OCI-M1 (cell line): ENCODE measurements at regions not wholly inside any gene's neighbourhood (a gene's known extent, or its start where the extent isn't known, plus 50 kb on each side); places are given as distances from the start of the nearest gene placed in this dataset.

Source experiments
- DNase-seq: peaks from one replicate; lab custom pipeline; 2025; lab: John Stamatoyannopoulos, UW

- DNase-seq: no peak
Observed at GRCh38 chr2:226680719-226681118, 118.9 kb downstream of the IRS1 start.

GRCh38 chr2:226679389-226680065 is 120.1 kb downstream of the IRS1 start:
- DNase-seq: peak; percentile 11

- DNase-seq: no peak
Observed at GRCh38 chr2:226678422-226678821, 121.2 kb downstream of the IRS1 start.

- no peak for DNase-seq
Observed at GRCh38 chr2:226677080-226677479, 122.5 kb downstream of the IRS1 start.

GRCh38 chr2:226676618-226677017 is 123.0 kb downstream of the IRS1 start:
- DNase-seq: no peak

- no peak for DNase-seq
Observed at GRCh38 chr2:226674123-226674522, 125.5 kb downstream of the IRS1 start.

GRCh38 chr2:226673314-226673723 is 126.3 kb downstream of the IRS1 start:
- peak; percentile 61 for DNase-seq

GRCh38 chr2:226671141-226671676 is 128.4 kb downstream of the IRS1 start:
- DNase-seq: no peak

GRCh38 chr2:226669905-226670304 is 129.7 kb downstream of the IRS1 start:
- peak; percentile 59 for DNase-seq

GRCh38 chr2:226669249-226669648 is 130.4 kb downstream of the IRS1 start:
- DNase-seq: no peak

- DNase-seq: no peak
Observed at GRCh38 chr2:226667736-226668135, 131.9 kb downstream of the IRS1 start.

GRCh38 chr2:226665306-226665831 is 134.3 kb downstream of the IRS1 start:
- no peak for DNase-seq

- DNase-seq: no peak
Observed at GRCh38 chr2:226664661-226665060, 135.0 kb downstream of the IRS1 start.

- DNase-seq: no peak
Observed at GRCh38 chr2:226664140-226664539, 135.5 kb downstream of the IRS1 start.

GRCh38 chr2:226661789-226662545 is 137.7 kb downstream of the IRS1 start:
- peak; percentile 91 for DNase-seq

- peak; percentile 37 for DNase-seq
Observed at GRCh38 chr2:226660526-226660925, 139.1 kb downstream of the IRS1 start.

GRCh38 chr2:226660124-226660523 is 139.5 kb downstream of the IRS1 start:
- no peak for DNase-seq

GRCh38 chr2:226659410-226659809 is 140.2 kb downstream of the IRS1 start:
- no peak for DNase-seq

- no peak for DNase-seq
Observed at GRCh38 chr2:226658555-226658954, 141.1 kb downstream of the IRS1 start.

- DNase-seq: no peak
Observed at GRCh38 chr2:226657340-226658053, 142.1 kb downstream of the IRS1 start.

GRCh38 chr2:226656367-226656766 is 143.3 kb downstream of the IRS1 start:
- no peak for DNase-seq

GRCh38 chr2:226655871-226656270 is 143.7 kb downstream of the IRS1 start:
- DNase-seq: peak; percentile 74
